COLO668 (cell line): ENCODE measurements at regions not wholly inside any gene's neighbourhood (a gene's known extent, or its start where the extent isn't known, plus 50 kb on each side); places are given as distances from the start of the nearest gene placed in this dataset.
A peak's percentile ranks its signal among the peaks of the same experiment; 100 is the strongest.

Experiments used
- DNase-seq: peaks from one replicate; lab custom pipeline; 2025; ENCODE audit not compliant: unreplicated experiment; lab: John Stamatoyannopoulos, UW

GRCh38 chr2:221097949-221098348 lies 474.2 kb downstream of the EPHA4 start:
- no peak for DNase-seq

GRCh38 chr2:221100467-221101089 lies 471.5 kb downstream of the EPHA4 start:
- no peak for DNase-seq

- no peak for DNase-seq
Measured at GRCh38 chr2:221102896-221103688, 469.0 kb downstream of the EPHA4 start.

- no peak for DNase-seq
Measured at GRCh38 chr2:221103930-221104329, 468.2 kb downstream of the EPHA4 start.

- peak; percentile 31 for DNase-seq
Measured at GRCh38 chr2:221104361-221104811, 467.7 kb downstream of the EPHA4 start.

GRCh38 chr2:221106241-221106640 lies 465.9 kb downstream of the EPHA4 start:
- no peak for DNase-seq

GRCh38 chr2:221107424-221107823 lies 464.7 kb downstream of the EPHA4 start:
- DNase-seq: no peak

- DNase-seq: no peak
Measured at GRCh38 chr2:221109552-221109951, 462.6 kb downstream of the EPHA4 start.

GRCh38 chr2:221111739-221112138 lies 460.4 kb downstream of the EPHA4 start:
- no peak for DNase-seq

- no peak for DNase-seq
Measured at GRCh38 chr2:221112744-221113143, 459.4 kb downstream of the EPHA4 start.

GRCh38 chr2:221115944-221116343 lies 456.2 kb downstream of the EPHA4 start:
- no peak for DNase-seq

GRCh38 chr2:221120643-221121042 lies 451.5 kb downstream of the EPHA4 start:
- no peak for DNase-seq

GRCh38 chr2:221123396-221123795 lies 448.7 kb downstream of the EPHA4 start:
- no peak for DNase-seq

GRCh38 chr2:221124532-221125240 lies 447.4 kb downstream of the EPHA4 start:
- DNase-seq: no peak

GRCh38 chr2:221125691-221126090 lies 446.4 kb downstream of the EPHA4 start:
- DNase-seq: no peak

GRCh38 chr2:221129657-221130056 lies 442.4 kb downstream of the EPHA4 start:
- no peak for DNase-seq

GRCh38 chr2:221130431-221130830 lies 441.7 kb downstream of the EPHA4 start:
- DNase-seq: no peak

GRCh38 chr2:221133941-221134340 lies 438.2 kb downstream of the EPHA4 start:
- no peak for DNase-seq

- no peak for DNase-seq
Measured at GRCh38 chr2:221134718-221135117, 437.4 kb downstream of the EPHA4 start.

GRCh38 chr2:221135699-221136098 lies 436.4 kb downstream of the EPHA4 start:
- DNase-seq: no peak

- no peak for DNase-seq
Measured at GRCh38 chr2:221137385-221137784, 434.7 kb downstream of the EPHA4 start.

- no peak for DNase-seq
Measured at GRCh38 chr2:221142341-221142740, 429.8 kb downstream of the EPHA4 start.
